GM10266 (cell line): ENCODE measurements at regions not wholly inside any gene's neighbourhood (a gene's known extent, or its start where the extent isn't known, plus 50 kb on each side); places are given as distances from the start of the nearest gene placed in this dataset.

Experiments used
- DNase-seq: peaks from one replicate; pipeline ENCODE4 v3.0.0; 2012; ENCODE audit errors: extremely low spot score
- TF ChIP-seq, protein P1 (sequence below): IDR thresholded peaks from 2 replicates; pipeline ENCODE4 v1.5.1; 2012; ENCODE audit warnings: mild to moderate bottlenecking, low read depth; ENCODE audit not compliant: control insufficient read depth, insufficient read depth; ENCODE audit errors: missing control alignments

DNA sequence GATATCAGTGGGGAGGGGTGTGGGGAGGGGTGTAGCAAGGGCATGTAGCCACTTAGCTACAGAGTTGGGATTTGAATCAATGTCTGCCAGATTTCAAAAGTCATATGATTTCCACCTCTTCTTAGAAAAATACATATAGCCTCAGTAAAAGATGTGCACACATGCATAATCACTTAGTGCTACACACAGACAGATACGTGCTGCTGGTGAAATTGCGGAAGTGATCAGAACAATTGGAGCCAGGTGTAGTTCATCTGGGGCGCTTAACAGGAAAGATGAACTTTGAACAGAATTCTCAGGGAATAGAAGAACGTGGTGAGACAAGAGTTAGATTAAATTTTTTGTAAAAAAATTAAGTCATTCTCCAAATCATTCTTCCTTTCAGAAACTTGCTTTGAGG is 333.1 kb downstream of the KCNRG start:
- no peak for DNase-seq
- TF ChIP-seq, protein P1, sequence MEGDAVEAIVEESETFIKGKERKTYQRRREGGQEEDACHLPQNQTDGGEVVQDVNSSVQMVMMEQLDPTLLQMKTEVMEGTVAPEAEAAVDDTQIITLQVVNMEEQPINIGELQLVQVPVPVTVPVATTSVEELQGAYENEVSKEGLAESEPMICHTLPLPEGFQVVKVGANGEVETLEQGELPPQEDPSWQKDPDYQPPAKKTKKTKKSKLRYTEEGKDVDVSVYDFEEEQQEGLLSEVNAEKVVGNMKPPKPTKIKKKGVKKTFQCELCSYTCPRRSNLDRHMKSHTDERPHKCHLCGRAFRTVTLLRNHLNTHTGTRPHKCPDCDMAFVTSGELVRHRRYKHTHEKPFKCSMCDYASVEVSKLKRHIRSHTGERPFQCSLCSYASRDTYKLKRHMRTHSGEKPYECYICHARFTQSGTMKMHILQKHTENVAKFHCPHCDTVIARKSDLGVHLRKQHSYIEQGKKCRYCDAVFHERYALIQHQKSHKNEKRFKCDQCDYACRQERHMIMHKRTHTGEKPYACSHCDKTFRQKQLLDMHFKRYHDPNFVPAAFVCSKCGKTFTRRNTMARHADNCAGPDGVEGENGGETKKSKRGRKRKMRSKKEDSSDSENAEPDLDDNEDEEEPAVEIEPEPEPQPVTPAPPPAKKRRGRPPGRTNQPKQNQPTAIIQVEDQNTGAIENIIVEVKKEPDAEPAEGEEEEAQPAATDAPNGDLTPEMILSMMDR = no peak

DNA sequence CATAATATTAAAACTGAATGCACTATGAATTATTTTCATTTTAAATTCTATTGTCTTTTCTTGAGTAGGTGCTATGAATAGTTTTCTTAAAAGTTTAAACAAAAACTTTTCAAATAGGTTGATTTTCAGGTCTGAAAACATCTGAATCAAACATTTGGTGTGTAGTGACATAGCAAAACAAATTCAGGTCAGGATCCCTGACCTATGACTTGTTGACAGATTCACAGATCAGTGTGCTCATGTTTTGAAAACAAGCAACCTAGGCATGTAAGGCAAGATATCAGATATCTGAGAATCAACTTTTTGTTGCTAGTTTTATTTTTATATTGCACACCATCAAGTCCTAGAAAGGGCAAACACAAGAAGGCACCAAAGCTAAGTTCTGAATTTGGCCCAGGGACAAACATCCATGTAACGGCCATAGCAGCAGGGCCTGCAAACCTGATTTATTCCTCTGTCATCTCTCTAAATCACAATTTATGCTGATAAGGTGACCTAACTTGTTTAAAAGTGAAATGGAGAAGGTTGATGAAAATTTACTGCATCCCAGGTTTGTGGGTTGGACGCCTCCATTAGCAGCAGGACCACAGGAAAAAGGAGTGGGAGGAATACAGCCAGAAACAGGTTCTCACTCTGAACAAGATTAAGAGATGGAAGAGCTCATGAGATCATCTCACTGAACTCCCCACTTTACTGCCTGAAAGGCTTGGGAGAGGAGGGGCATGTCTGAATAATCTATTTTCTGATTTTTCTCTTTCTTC is 337.7 kb downstream of the KCNRG start:
- DNase-seq = no peak
- TF ChIP-seq, protein P1 = no peak

DNA sequence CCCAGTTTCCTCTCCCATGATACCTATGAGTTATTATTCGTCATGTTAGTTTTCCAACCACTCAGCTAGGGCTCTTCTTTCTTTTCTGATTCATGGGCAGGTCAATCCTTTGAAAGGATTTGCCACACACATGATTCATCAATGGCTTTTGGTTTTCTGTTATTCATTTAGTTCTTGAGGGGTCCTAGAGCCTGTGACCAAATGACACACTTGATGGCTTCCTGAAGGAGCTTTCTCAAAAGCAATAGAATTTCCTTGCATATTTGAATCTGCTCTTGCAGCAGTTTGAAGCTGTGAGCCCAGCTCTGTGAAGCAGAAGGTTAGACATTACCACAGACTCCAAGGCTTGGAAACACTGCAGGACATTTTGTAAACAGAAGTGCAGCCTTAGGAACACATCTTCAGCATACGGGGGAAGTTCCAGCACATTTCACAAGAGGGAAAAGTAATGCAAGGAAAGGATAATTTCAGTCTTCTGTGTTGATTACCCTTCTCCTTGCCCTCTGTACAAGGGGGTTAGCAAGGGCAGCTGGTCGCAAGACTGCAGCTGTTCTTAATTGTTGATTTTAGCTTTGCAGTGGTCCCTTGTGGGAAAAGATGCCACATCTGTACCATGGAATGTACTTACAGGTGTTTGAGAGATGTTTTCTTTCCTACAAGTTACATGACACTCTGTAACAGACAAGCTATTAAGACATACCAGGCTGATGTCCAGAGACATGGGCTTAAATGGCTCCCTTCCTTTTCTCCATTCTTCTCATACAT is 338.6 kb downstream of the KCNRG start:
- TF ChIP-seq, protein P1 = no peak
- DNase-seq = no peak

DNA sequence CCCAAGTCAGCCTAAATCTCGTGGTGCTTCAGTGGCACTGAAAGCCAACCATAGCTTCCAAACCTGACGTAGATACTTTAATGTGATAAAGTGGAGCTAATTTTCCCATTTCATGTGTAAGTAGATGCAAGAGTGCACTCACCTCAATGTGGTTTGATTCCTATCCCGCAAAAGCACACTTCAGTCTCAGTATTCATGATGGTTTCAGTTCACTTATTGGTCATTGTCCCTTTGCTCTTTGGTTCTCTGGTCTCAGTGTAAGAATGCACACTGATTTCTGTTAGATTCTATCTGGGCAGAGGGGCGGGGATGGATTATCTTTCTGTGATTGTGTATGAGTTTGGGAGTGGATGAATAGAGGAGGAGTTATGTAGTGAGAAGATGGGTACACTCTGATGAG is 340.6 kb downstream of the KCNRG start:
- TF ChIP-seq, protein P1 = no peak

GRCh38 chr13:50357136-50357535 is 341.9 kb downstream of the KCNRG start:
- TF ChIP-seq, protein P1 = no peak
- DNase-seq = no peak

More for the DNA sequence above, 340.6 kb downstream of the KCNRG start:
- DNase-seq = no peak

- TF ChIP-seq, protein P1 = no peak
- DNase-seq = no peak
These were observed 342.4 kb downstream of the KCNRG start for GRCh38 chr13:50357586-50358118.
